VCaP (cell line): ENCODE measurements at regions not wholly inside any gene's neighbourhood (a gene's known extent, or its start where the extent isn't known, plus 50 kb on each side); places are given as distances from the start of the nearest gene placed in this dataset.
"Not testable (repeated sequence)": the region's sequence is repeated elsewhere in the genome, so short reads cannot be mapped to it uniquely, and the experiment has no call there.

ENCODE experiments used
- H3K27ac ChIP-seq: fragments of 450-650 bp; 2 replicates; pipeline ENCODE4 v1.5.1; 2017
- CTCF ChIP-seq: fragments of 450-650 bp; conservative IDR thresholded peaks from 2 replicates; pipeline ENCODE4 v1.5.1; 2017; ENCODE audit warnings: mild to moderate bottlenecking, moderate library complexity

- no peak overlapping the region for H3K27ac ChIP-seq
- no peak for TF ChIP-seq CTCF
Observed at GRCh38 chr3:14266361-14266760, 87.7 kb downstream of the LSM3 start.

DNA sequence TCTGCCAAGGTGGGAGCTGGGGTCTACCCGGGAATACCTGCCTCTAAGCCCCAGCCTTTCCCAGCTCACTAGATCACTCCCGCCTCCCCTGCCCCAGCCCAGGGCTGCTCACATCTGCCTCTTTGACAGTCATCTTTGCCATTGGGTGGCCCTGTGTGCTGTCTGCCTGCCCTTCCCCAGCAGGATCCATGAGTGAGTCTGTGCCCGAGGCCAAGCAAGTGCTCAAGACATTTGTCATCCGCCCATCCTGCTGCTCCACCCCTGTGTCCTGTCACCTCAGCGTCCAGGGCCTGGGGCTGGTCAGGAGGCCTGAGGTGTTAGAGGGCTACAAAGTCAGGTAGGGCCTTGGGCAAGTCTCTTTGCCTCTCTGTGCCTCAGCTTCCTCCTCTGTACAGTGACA lies 89.4 kb downstream of the LSM3 start:
- TF ChIP-seq CTCF, result no peak
- no peak overlapping the region for H3K27ac ChIP-seq

- no peak for TF ChIP-seq CTCF
Observed at GRCh38 chr3:14268897-14269296, 90.3 kb downstream of the LSM3 start.

GRCh38 chr3:14272041-14272958 lies 93.7 kb downstream of the LSM3 start:
- not testable (repeated sequence) for H3K27ac ChIP-seq

More at GRCh38 chr3:14268897-14269296, 90.3 kb downstream of the LSM3 start:
- no peak overlapping the region for H3K27ac ChIP-seq

GRCh38 chr3:14272959-14273560 lies 94.4 kb downstream of the LSM3 start:
- H3K27ac ChIP-seq, result not testable (repeated sequence)

DNA sequence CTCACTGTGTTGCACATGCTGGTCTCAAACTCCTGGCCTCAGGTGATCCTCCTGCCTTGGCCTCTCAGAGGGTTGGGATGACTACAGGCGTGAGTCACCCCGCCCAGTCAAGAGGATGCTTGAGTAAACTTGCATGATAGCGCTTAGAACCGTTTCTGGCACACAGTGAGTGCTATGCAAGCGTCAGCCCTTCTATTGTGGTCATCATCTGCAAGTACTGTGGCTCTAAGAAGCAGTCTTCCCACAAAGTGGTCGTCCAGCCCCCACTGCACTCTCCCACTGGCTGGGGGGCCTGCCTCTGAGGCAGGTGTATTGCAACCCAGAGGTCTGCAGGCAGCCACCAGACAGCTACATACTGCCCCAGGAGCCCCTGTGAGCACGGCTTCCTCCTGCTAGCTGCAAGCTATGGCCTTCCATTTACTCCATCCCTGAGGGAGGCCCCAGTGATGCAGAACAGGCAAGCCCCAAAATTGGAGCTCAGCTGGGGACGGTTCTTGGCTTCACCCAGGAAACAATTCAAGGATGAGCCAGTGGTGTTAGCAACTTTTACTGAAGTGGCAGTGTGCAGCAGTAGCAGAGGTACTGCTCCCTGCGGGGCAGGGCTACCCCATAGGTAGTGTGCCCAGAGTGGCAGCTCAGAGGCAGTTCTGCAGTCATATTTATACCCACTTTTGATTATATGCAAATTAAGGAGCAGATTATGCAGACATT lies 95.4 kb downstream of the LSM3 start:
- H3K27ac ChIP-seq, result no peak overlapping the region
- no peak for TF ChIP-seq CTCF

GRCh38 chr3:14274612-14274936 lies 96.0 kb downstream of the LSM3 start:
- no peak overlapping the region for H3K27ac ChIP-seq
- TF ChIP-seq CTCF, result no peak

- peak; percentile 18; the same call in 1 of the 2 replicates for TF ChIP-seq CTCF
- H3K27ac ChIP-seq, result no peak overlapping the region
Observed at GRCh38 chr3:14274999-14275961, 96.7 kb downstream of the LSM3 start.
